ENCODE measurements at regions not wholly inside any gene's neighbourhood (a gene's known extent, or its start where the extent isn't known, plus 50 kb on each side); places are given as distances from the start of the nearest gene placed in this dataset.

DNA sequence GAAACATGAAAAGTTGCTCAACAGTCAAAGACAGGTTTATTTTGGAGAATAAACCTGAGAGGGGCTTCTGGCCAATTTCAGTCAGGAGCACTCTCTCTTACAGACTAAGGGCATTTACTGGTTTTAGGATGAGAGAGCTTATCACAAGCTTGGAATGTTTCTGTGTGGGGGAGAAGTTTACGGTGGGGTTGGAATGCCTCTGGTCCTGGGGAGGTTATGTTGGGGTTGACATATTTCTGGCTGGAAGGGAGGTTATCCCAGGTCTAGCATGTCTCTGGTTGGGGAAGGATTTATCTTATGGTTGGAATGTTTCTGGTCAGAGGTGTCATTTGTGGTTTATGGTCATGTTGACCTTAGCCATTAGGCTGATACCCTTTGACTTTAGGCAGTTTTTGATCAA, 1867.3 kb downstream of the EFNA5 start:
- no peak for TF ChIP-seq CTCF (IDR thresholded peaks at IDR 0.05)
- TF ChIP-seq REST (IDR thresholded peaks at IDR 0.05; ENCODE audit: low read depth, low read length): no peak
- no peak for TF ChIP-seq EZH2phosphoT487 (IDR thresholded peaks at IDR 0.05; ENCODE audit: borderline replicate concordance, low read depth)
